Body of pancreas (tissue), 4 donors: ENCODE measurements at regions not wholly inside any gene's neighbourhood (a gene's known extent, or its start where the extent isn't known, plus 50 kb on each side); places are given as distances from the start of the nearest gene placed in this dataset.
"Not testable (repeated sequence)": the region's sequence is repeated elsewhere in the genome, so short reads cannot be mapped to it uniquely, and the experiment has no call there.

Experiments used
- ATAC-seq: fragments of 150-250 bp; one replicate; pipeline ENCODE4 v1.9.1; 2016
- DNase-seq, 4 donors: peaks; one replicate each; pipeline ENCODE4 v3.0.0-alpha.2; 2019
- H3K27ac ChIP-seq, 4 donors: fragments of 200-600 bp; sonication (generic); 1 replicate in 3 of 4; 2 replicates in 1 of 4; pipeline versions ENCODE4 v1.5.1 to v1.6.1; 2016 to 2019; ENCODE audit warnings: mild to moderate bottlenecking in 1 of 4, mixed read lengths in 1 of 4, moderate library complexity in 1 of 4
- H3K27me3 ChIP-seq, 2 donors: fragments of 200-600 bp; sonication (generic); one replicate each; pipeline ENCODE4 v1.6.0; 2016; ENCODE audit warnings: mild to moderate bottlenecking in 1 of 2
- H3K36me3 ChIP-seq, 2 donors: fragments of 200-600 bp; sonication (generic); replicated peaks in 1 of 2; 2 replicates each; pipeline ENCODE4 v1.5.1; 2016; ENCODE audit warnings: low read depth in 2 of 2; ENCODE audit not compliant: insufficient read depth in 1 of 2
- H3K4me1 ChIP-seq: fragments of 200-600 bp; sonication (generic); one replicate; pipeline ENCODE4 v1.6.0; 2016
- H3K4me3 ChIP-seq, 2 donors: fragments of 200-600 bp; sonication (generic); 1 replicate in 1 of 2; 2 replicates in 1 of 2; pipeline ENCODE4 v1.5.1; 2016 to 2019
- H3K9me3 ChIP-seq, 3 donors: fragments of 200-600 bp; sonication (generic); 1 replicate in 2 of 3; 2 replicates in 1 of 3; pipeline ENCODE4 v1.5.1; 2016
- CTCF ChIP-seq, 7 experiments: fragments of 450-650 bp in 4 of 7; fragments of 200-600 bp in 3 of 7; sonication (generic) in 3 of 7; IDR thresholded peaks; one replicate each; pipeline ENCODE4 v1.5.1; 2016 to 2019; ENCODE audit warnings: antibody characterized with exemption in 7 of 7
- POLR2A ChIP-seq, 3 donors: fragments of 450-650 bp; IDR thresholded peaks; one replicate each; pipeline ENCODE4 v1.6.1; 2016; ENCODE audit warnings: antibody characterized with exemption in 3 of 3, mild to moderate bottlenecking in 2 of 3
- WGBS, 2 donors: methylation state at CpG; one replicate each; pipeline ENCODE4 v1.1.5; 2017; 5-methylcytosine and 5-hydroxymethylcytosine counted together
- intact Hi-C: fragments of 100-400 bp; cut with DNase I; formaldehyde crosslinking; loops from one replicate; pipeline ENCODE4 v1.15.1; 2023

GRCh38 chr7:6882321-6882721 is 56.2 kb upstream of the CCZ1B start:
- intact Hi-C loops, H3K4me3 ChIP-seq, H3K36me3 ChIP-seq, H3K27me3 ChIP-seq, H3K4me1 ChIP-seq, ATAC-seq, DNase-seq, H3K9me3 ChIP-seq, H3K27ac ChIP-seq: not testable (repeated sequence)
- 49 to 83% methylated on average over 6 to 8 of the region's 8 CpGs for WGBS, 2 donors

- intact Hi-C loops, DNase-seq, H3K27me3 ChIP-seq, H3K27ac ChIP-seq, H3K4me3 ChIP-seq, H3K9me3 ChIP-seq, H3K36me3 ChIP-seq, ATAC-seq, H3K4me1 ChIP-seq: not testable (repeated sequence)
- 74 to 76% methylated on average over 8 to 10 of the region's 10 CpGs for WGBS, 2 donors
Measured at GRCh38 chr7:6883756-6884155, 57.7 kb upstream of the CCZ1B start.

GRCh38 chr7:6886198-6886597 is 60.1 kb upstream of the CCZ1B start:
- no peaks in the 10 kb centered on the region for H3K27me3 ChIP-seq
- ATAC-seq, result no peak

GRCh38 chr7:6888267-6889045 is 62.4 kb upstream of the CCZ1B start:
- ATAC-seq, H3K4me1 ChIP-seq, H3K27ac ChIP-seq, H3K36me3 ChIP-seq, DNase-seq, H3K27me3 ChIP-seq, H3K9me3 ChIP-seq, H3K4me3 ChIP-seq, intact Hi-C loops: not testable (repeated sequence)
- 69 to 74% methylated on average over 10 to 13 of the region's 13 CpGs for WGBS, 2 donors

More at GRCh38 chr7:6886198-6886597, 60.1 kb upstream of the CCZ1B start:
- 69 to 71% methylated on average over 8 of the region's 8 CpGs for WGBS, 2 donors
- Histone ChIP-seq H3K27ac (no peak overlapping the region), H3K9me3 (no peaks in the 10 kb centered on the region), H3K4me1 (no peaks in the 10 kb centered on the region), H3K36me3 (no peaks in the 10 kb centered on the region), H3K4me3 (no peak overlapping the region)
- no peak for DNase-seq
- intact Hi-C loops, result no loop called here
- TF ChIP-seq POLR2A (IDR thresholded peaks at IDR 0.05) (no peak), CTCF (IDR thresholded peaks at IDR 0.05) (no peak)

- intact Hi-C loops, result no loop called here
- H3K36me3 ChIP-seq, result no peaks in the 10 kb centered on the region
- ATAC-seq (no peak), DNase-seq (no peak)
- no peaks in the 10 kb centered on the region for H3K4me1 ChIP-seq
- H3K9me3 ChIP-seq, result no peaks in the 10 kb centered on the region
- no peak overlapping the region for H3K4me3 ChIP-seq
- WGBS, 2 donors, result 62 to 65% methylated on average over 8 of the region's 8 CpGs
- TF ChIP-seq POLR2A (IDR thresholded peaks at IDR 0.05) (no peak), CTCF (IDR thresholded peaks at IDR 0.05) (peak in 1 of 7 experiments; percentile 7)
- H3K27ac ChIP-seq, result no peak overlapping the region
- no peaks in the 10 kb centered on the region for H3K27me3 ChIP-seq
Measured at GRCh38 chr7:6889252-6889812, 63.3 kb upstream of the CCZ1B start.

- H3K4me3 ChIP-seq, ATAC-seq, H3K9me3 ChIP-seq, H3K36me3 ChIP-seq, H3K27ac ChIP-seq, DNase-seq, H3K27me3 ChIP-seq, H3K4me1 ChIP-seq, intact Hi-C loops: not testable (repeated sequence)
- WGBS, 2 donors, result 17 to 37% methylated on average over 3 to 4 of the region's 4 CpGs
Measured at GRCh38 chr7:6902097-6902518, 76.0 kb upstream of the CCZ1B start.

GRCh38 chr7:6903289-6903688 is 77.2 kb upstream of the CCZ1B start:
- ATAC-seq, result not testable (repeated sequence)

GRCh38 chr7:6903792-6904191 is 77.7 kb upstream of the CCZ1B start:
- ATAC-seq, H3K27me3 ChIP-seq, H3K27ac ChIP-seq, intact Hi-C loops, H3K36me3 ChIP-seq, H3K4me3 ChIP-seq, DNase-seq, H3K9me3 ChIP-seq, H3K4me1 ChIP-seq: not testable (repeated sequence)
- WGBS, 2 donors, result 56 to 70% methylated on average over 3 to 4 of the region's 4 CpGs

More at GRCh38 chr7:6903289-6903688, 77.2 kb upstream of the CCZ1B start:
- H3K9me3 ChIP-seq, H3K27me3 ChIP-seq, H3K4me1 ChIP-seq, H3K36me3 ChIP-seq, DNase-seq, intact Hi-C loops, H3K27ac ChIP-seq, H3K4me3 ChIP-seq: not testable (repeated sequence)
- 55% methylated on average over 5 to 7 of the region's 7 CpGs for WGBS, 2 donors
